ACC112 (cell line): ENCODE measurements at regions not wholly inside any gene's neighbourhood (a gene's known extent, or its start where the extent isn't known, plus 50 kb on each side); places are given as distances from the start of the nearest gene placed in this dataset.
A peak's percentile ranks its signal among the peaks of the same experiment; 100 is the strongest.

Source experiments
- H2AFZ ChIP-seq: fragments of 200-600 bp; sonication (generic); one replicate; pipeline ENCODE4 v1.6.0; 2017; ENCODE audit warnings: antibody characterized with exemption, low read length; ENCODE audit not compliant: unreplicated experiment
- H3K27ac ChIP-seq: fragments of 200-600 bp; sonication (generic); 2 replicates; pipeline ENCODE4 v1.5.1; 2014; ENCODE audit warnings: low read depth, mild to moderate bottlenecking, antibody characterized with exemption, low read length, moderate library complexity
- H3K27me3 ChIP-seq: fragments of 200-600 bp; sonication (generic); 2 replicates; pipeline ENCODE4 v1.6.1; 2014; ENCODE audit warnings: mild to moderate bottlenecking, antibody characterized with exemption, low read length, moderate library complexity, mixed read lengths; ENCODE audit not compliant: insufficient read depth
- H3K36me3 ChIP-seq: fragments of 200-600 bp; sonication (generic); 2 replicates; pipeline ENCODE4 v1.6.1; 2016; ENCODE audit warnings: mild to moderate bottlenecking, antibody characterized with exemption, low read length, moderate library complexity, mixed read lengths; ENCODE audit not compliant: insufficient read depth
- H3K4me1 ChIP-seq: fragments of 200-600 bp; sonication (generic); one replicate; pipeline ENCODE4 v1.6.1; 2016; ENCODE audit warnings: low read length, mixed read lengths; ENCODE audit not compliant: insufficient read depth, unreplicated experiment, control insufficient read depth
- H3K4me3 ChIP-seq: fragments of 200-600 bp; sonication (generic); 2 replicates; pipeline ENCODE4 v1.5.1; 2014; ENCODE audit warnings: mild to moderate bottlenecking, low read depth, low read length
- H3K79me2 ChIP-seq: fragments of 200-600 bp; sonication (generic); one replicate; pipeline ENCODE4 v1.6.0; 2016; ENCODE audit warnings: low read length; ENCODE audit not compliant: control insufficient read depth, unreplicated experiment, insufficient read depth

DNA sequence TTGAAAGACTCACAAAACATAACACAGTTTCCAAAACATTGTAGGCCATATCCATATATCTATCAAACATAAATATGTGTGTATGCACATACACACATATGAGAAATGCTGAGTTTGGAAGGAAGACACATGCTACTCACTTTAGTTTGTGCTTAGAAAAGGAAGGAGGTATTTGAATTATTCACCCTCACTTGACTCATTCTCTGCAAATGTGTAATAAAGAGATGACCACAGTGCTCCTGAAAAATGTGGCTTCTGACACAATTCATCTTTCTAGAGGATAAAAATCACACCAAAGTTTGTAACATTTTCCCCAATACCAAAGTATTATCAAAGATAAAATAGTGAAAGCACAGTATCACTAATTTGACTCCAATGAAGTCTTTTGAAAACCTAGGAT is 950.1 kb downstream of the FAT4 start:
- H3K27ac ChIP-seq, result no peak overlapping the region
- no peaks in the 10 kb centered on the region for H3K36me3 ChIP-seq
- H3K4me1 ChIP-seq, result peaks cover 27% of the 10 kb centered on the region
- H3K79me2 ChIP-seq, result no peaks in the 10 kb centered on the region
- no peaks in the 10 kb centered on the region for H3K27me3 ChIP-seq
- H3K4me3 ChIP-seq, result no peak overlapping the region
- H2AFZ ChIP-seq, result no peak overlapping the region

GRCh38 chr4:126265888-126266287 is 951.1 kb downstream of the FAT4 start:
- no peak overlapping the region for H2AFZ ChIP-seq
- no peak overlapping the region for H3K4me3 ChIP-seq
- no peaks in the 10 kb centered on the region for H3K79me2 ChIP-seq
- H3K4me1 ChIP-seq, result peaks cover 27% of the 10 kb centered on the region
- H3K36me3 ChIP-seq, result no peaks in the 10 kb centered on the region
- no peaks in the 10 kb centered on the region for H3K27me3 ChIP-seq
- no peak overlapping the region for H3K27ac ChIP-seq

- Histone ChIP-seq H3K79me2 (no peaks in the 10 kb centered on the region), H3K36me3 (no peaks in the 10 kb centered on the region), H3K27ac (peak overlapping the region; percentile 83), H2AFZ (no peak overlapping the region), H3K4me1 (peaks cover 27% of the 10 kb centered on the region), H3K27me3 (no peaks in the 10 kb centered on the region), H3K4me3 (no peak overlapping the region)
Observed at GRCh38 chr4:126267689-126268088, 952.9 kb downstream of the FAT4 start.

DNA sequence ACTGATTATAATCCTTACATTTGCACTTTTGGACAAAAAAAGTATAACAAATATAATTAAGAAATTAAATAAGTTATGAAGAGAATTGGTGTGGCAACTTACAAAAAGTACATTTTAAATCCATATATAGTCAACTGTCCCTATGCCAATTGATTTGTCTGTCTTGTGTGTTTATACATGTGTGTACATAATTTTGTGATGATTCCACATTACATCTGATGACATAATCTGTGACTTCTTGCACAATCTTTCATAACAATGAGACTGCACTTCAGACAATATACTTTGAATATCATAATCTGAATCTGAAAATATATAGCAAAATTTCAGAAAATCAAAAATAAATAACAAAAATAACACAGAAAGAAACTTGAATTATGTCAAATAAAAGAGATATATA is 953.4 kb downstream of the FAT4 start:
- Histone ChIP-seq H2AFZ (no peak overlapping the region), H3K27me3 (no peaks in the 10 kb centered on the region), H3K79me2 (no peaks in the 10 kb centered on the region), H3K4me3 (no peak overlapping the region), H3K36me3 (no peaks in the 10 kb centered on the region), H3K4me1 (peaks cover 27% of the 10 kb centered on the region), H3K27ac (peak overlapping the region; percentile 83)

GRCh38 chr4:126269106-126269505 is 954.4 kb downstream of the FAT4 start:
- no peaks in the 10 kb centered on the region for H3K36me3 ChIP-seq
- no peaks in the 10 kb centered on the region for H3K79me2 ChIP-seq
- H3K27me3 ChIP-seq, result no peaks in the 10 kb centered on the region
- peaks cover 26% of the 10 kb centered on the region for H3K4me1 ChIP-seq
- H3K27ac ChIP-seq, result peak overlapping the region; percentile 83; the same call in 1 of the 2 replicates
- no peak overlapping the region for H2AFZ ChIP-seq
- H3K4me3 ChIP-seq, result no peak overlapping the region

DNA sequence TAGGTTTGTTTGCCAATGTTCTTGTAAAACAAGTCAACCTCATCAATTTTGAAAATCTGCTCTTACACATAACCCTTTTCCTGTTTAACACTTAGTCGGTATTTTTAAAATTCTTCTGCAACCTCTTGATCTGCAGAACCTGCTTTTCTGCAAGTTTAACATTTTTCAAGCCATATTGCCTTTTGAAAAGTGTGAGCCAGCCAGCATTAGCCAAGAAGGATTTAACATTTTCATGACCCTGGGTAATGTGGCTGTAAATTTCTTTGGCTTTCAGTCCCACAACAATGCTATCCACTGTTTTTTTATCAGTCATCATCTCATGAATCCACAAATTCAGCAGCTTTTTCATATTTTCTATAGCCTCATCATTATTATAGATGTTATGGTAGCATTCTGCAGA is 956.5 kb downstream of the FAT4 start:
- H3K27ac ChIP-seq, result no peak overlapping the region
- H3K27me3 ChIP-seq, result no peaks in the 10 kb centered on the region
- no peak overlapping the region for H3K4me3 ChIP-seq
- peaks cover 19% of the 10 kb centered on the region for H3K4me1 ChIP-seq
- H3K79me2 ChIP-seq, result no peaks in the 10 kb centered on the region
- no peaks in the 10 kb centered on the region for H3K36me3 ChIP-seq
- H2AFZ ChIP-seq, result no peak overlapping the region

- H3K4me3 ChIP-seq, result no peak overlapping the region
Observed at GRCh38 chr4:126273746-126274145, 959.0 kb downstream of the FAT4 start.

DNA sequence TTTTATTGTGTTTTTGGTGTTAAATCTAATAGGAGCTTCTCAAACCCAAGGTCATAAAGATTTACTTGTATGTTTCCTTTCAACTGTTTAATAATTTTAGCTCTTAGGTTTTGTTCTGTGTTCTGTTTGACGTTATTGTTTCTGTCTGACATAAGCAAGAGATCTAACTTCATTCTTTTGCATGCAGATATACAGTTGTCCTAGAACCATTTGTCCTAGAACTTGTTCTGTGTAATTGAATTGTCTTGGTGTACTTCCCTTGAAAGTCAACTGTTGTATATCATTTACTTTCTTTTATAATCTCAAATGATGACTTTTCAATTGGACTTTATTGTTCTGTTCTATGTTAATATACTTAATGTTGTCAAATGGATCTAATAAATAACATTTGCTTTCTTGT is 977.1 kb downstream of the FAT4 start:
- Histone ChIP-seq H2AFZ (no peak overlapping the region), H3K79me2 (no peaks in the 10 kb centered on the region), H3K36me3 (no peaks in the 10 kb centered on the region), H3K4me1 (no peaks in the 10 kb centered on the region), H3K27ac (no peak overlapping the region), H3K27me3 (no peaks in the 10 kb centered on the region), H3K4me3 (no peak overlapping the region)

More at GRCh38 chr4:126273746-126274145, 959.0 kb downstream of the FAT4 start:
- Histone ChIP-seq H3K36me3 (no peaks in the 10 kb centered on the region), H3K27me3 (no peaks in the 10 kb centered on the region), H3K4me1 (no peaks in the 10 kb centered on the region), H3K79me2 (no peaks in the 10 kb centered on the region), H3K27ac (no peak overlapping the region), H2AFZ (no peak overlapping the region)

DNA sequence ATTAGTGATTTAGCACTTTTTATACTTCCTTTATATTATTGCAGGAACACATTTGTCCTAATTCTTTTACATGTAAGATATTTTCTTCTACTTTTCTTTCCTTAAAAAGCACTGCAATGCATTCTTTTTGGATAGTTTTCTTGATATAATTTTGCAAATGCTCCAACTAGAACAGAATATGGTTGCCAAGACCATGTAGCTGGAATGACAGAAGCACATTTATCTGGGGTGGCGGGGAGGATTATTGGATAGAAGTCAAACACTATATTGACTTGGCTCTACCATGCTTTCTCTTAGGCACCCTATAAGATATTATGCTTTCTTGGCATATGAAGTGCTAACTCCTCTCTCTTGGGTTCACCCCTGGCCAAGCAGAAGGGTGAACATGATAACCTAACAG is 983.5 kb downstream of the FAT4 start:
- Histone ChIP-seq H3K36me3 (no peaks in the 10 kb centered on the region), H3K79me2 (no peaks in the 10 kb centered on the region), H3K4me1 (no peaks in the 10 kb centered on the region), H2AFZ (no peak overlapping the region), H3K27me3 (no peaks in the 10 kb centered on the region), H3K4me3 (no peak overlapping the region), H3K27ac (no peak overlapping the region)

GRCh38 chr4:126306152-126306869 is 991.6 kb downstream of the FAT4 start:
- H3K4me3 ChIP-seq, result no peak overlapping the region
- no peaks in the 10 kb centered on the region for H3K79me2 ChIP-seq
- no peaks in the 10 kb centered on the region for H3K27me3 ChIP-seq
- H3K4me1 ChIP-seq, result no peaks in the 10 kb centered on the region
- no peak overlapping the region for H2AFZ ChIP-seq
- no peak overlapping the region for H3K27ac ChIP-seq
- no peaks in the 10 kb centered on the region for H3K36me3 ChIP-seq

GRCh38 chr4:126318376-126318775 is 1003.6 kb downstream of the FAT4 start:
- H3K79me2 ChIP-seq, result no peaks in the 10 kb centered on the region
- no peak overlapping the region for H2AFZ ChIP-seq
- H3K27ac ChIP-seq, result no peak overlapping the region
- H3K4me1 ChIP-seq, result no peaks in the 10 kb centered on the region
- no peak overlapping the region for H3K4me3 ChIP-seq
- H3K27me3 ChIP-seq, result no peaks in the 10 kb centered on the region
- H3K36me3 ChIP-seq, result no peaks in the 10 kb centered on the region
